H1 (cell line): ENCODE measurements at regions not wholly inside any gene's neighbourhood (a gene's known extent, or its start where the extent isn't known, plus 50 kb on each side); places are given as distances from the start of the nearest gene placed in this dataset.

Source experiments
- CTCF ChIA-PET: fragments of 300-600 bp; sonication (Branson Sonifier 250); formaldehyde crosslinking; loops from one replicate; lab custom pipeline; 2021; ENCODE audit not compliant: partially characterized antibody; lab: Charles Lee
- POLR2A ChIA-PET: fragments of 300-600 bp; sonication (Branson Sonifier 250); formaldehyde crosslinking; loops from one replicate; lab custom pipeline; 2021; ENCODE audit warnings: inconsistent platforms; ENCODE audit not compliant: partially characterized antibody; lab: Charles Lee
- DNase-seq, 2 experiments: peaks; one replicate each; pipeline versions ENCODE4 v3.0.0 to v3.0.0-alpha.2; 2010 to 2022; ENCODE audit warnings: low spot score in 2 of 2, low read depth in 1 of 2, mixed read lengths in 1 of 2
- FAIRE-seq: peaks from 2 replicates; lab custom pipeline; 2011; peaks lifted over from hg19 to GRCh38; lab: Jason Lieb, UNC
- H2AFZ ChIP-seq: 2 replicates; pipeline ENCODE4 v1.8.1; 2012; ENCODE audit warnings: low read length, inconsistent platforms
- H2AK5ac ChIP-seq: 2 replicates; pipeline ENCODE4 v1.6.1; 2013; ENCODE audit warnings: low read depth, low read length
- H2BK120ac ChIP-seq: replicated peaks from 2 replicates; pipeline ENCODE3; 2013; ENCODE audit warnings: low read depth, low read length, inconsistent platforms
- H2BK12ac ChIP-seq: 2 replicates; pipeline ENCODE4 v1.6.1; 2013; ENCODE audit warnings: low read depth, low read length
- H2BK15ac ChIP-seq: 2 replicates; pipeline ENCODE4 v1.6.1; 2013; ENCODE audit warnings: low read length
- H2BK20ac ChIP-seq: 2 replicates; pipeline ENCODE4 v1.6.1; 2013; ENCODE audit warnings: low read length
- H2BK5ac ChIP-seq: 2 replicates; pipeline ENCODE4 v1.6.1; 2013; ENCODE audit warnings: low read depth, low read length
- H3K14ac ChIP-seq: 2 replicates; pipeline ENCODE4 v1.6.1; 2013; ENCODE audit warnings: inconsistent platforms; ENCODE audit not compliant: insufficient read length
- H3K18ac ChIP-seq: 2 replicates; pipeline ENCODE4 v1.6.1; 2013; ENCODE audit warnings: low read length; ENCODE audit errors: extremely low read depth
- H3K23ac ChIP-seq: 2 replicates; pipeline ENCODE4 v1.6.1; 2013; ENCODE audit warnings: inconsistent platforms; ENCODE audit not compliant: insufficient read length
- H3K23me2 ChIP-seq: 2 replicates; pipeline ENCODE4 v1.6.1; 2013; ENCODE audit warnings: low read depth, low read length
- H3K27ac ChIP-seq: 2 replicates; pipeline ENCODE4 v1.6.1; 2011; ENCODE audit warnings: low read depth, low read length, inconsistent platforms
- H3K27me3 ChIP-seq, 4 experiments: replicated peaks in 1 of 4; 1 replicate in 1 of 4; 2 replicates in 3 of 4; pipeline versions ENCODE4 v1.6.1 to v1.8.1; 2011 to 2013; ENCODE audit warnings: low read length in 3 of 4, mild to moderate bottlenecking in 3 of 4, inconsistent platforms in 2 of 4, mixed read lengths in 2 of 4, moderate library complexity in 1 of 4; ENCODE audit not compliant: control insufficient read depth in 3 of 4, insufficient read depth in 3 of 4; ENCODE audit errors: extremely low read depth in 1 of 4
- H3K36me3 ChIP-seq, 4 experiments: 2 replicates each; pipeline versions ENCODE4 v1.6.1 to v1.8.1; 2011 to 2013; ENCODE audit warnings: mild to moderate bottlenecking in 4 of 4, low read length in 3 of 4, moderate library complexity in 2 of 4, control low read depth in 1 of 4, inconsistent platforms in 1 of 4; ENCODE audit not compliant: insufficient read depth in 4 of 4, control insufficient read depth in 2 of 4
- H3K4ac ChIP-seq: replicated peaks from 2 replicates; pipeline ENCODE3; 2013; ENCODE audit warnings: low read length, low read depth, mixed read lengths, inconsistent platforms; ENCODE audit not compliant: insufficient read length
- H3K4me1 ChIP-seq, 4 experiments: replicated peaks in 1 of 4; 1 replicate in 1 of 4; 2 replicates in 3 of 4; pipeline versions ENCODE4 v1.6.1 to v1.8.1; 2011 to 2013; ENCODE audit warnings: low read length in 3 of 4, inconsistent platforms in 2 of 4, mixed read lengths in 1 of 4; ENCODE audit not compliant: insufficient read depth in 4 of 4, control insufficient read depth in 3 of 4
- H3K4me2 ChIP-seq, 2 experiments: 2 replicates each; pipeline versions ENCODE4 v1.6.1 to v1.8.1; 2011 to 2013; ENCODE audit warnings: low read depth in 2 of 2, low read length in 2 of 2, control low read depth in 1 of 2, inconsistent platforms in 1 of 2, mild to moderate bottlenecking in 1 of 2; ENCODE audit not compliant: insufficient read depth in 1 of 2
- H3K4me3 ChIP-seq, 4 experiments: fragments of 200-600, 300-600 bp in 1 of 4; sonication (generic), shearing (Covaris generic), sonication (Bioruptor Twin) in 1 of 4; 2 replicates each; pipeline versions ENCODE4 v1.5.1 to v1.8.1; 2011 to 2016; ENCODE audit warnings: low read length in 4 of 4, low read depth in 3 of 4, control low read depth in 2 of 4, inconsistent platforms in 2 of 4, mild to moderate bottlenecking in 2 of 4, mixed read lengths in 1 of 4, moderate library complexity in 1 of 4; ENCODE audit not compliant: insufficient read depth in 2 of 4; ENCODE audit errors: extremely low read depth in 1 of 4
- H3K56ac ChIP-seq: replicated peaks from 2 replicates; pipeline ENCODE3; 2013; ENCODE audit warnings: low read depth, mild to moderate bottlenecking, mixed read lengths, low read length, inconsistent platforms; ENCODE audit not compliant: insufficient read length
- H3K79me1 ChIP-seq: 2 replicates; pipeline ENCODE4 v1.6.1; 2013; ENCODE audit warnings: low read depth, low read length, control low read depth
- H3K79me2 ChIP-seq, 2 experiments: 2 replicates each; pipeline versions ENCODE4 v1.6.1 to v1.8.1; 2012 to 2013; ENCODE audit warnings: low read length in 2 of 2, mild to moderate bottlenecking in 2 of 2, inconsistent platforms in 1 of 2; ENCODE audit not compliant: insufficient read depth in 2 of 2, control insufficient read depth in 1 of 2
- H3K9ac ChIP-seq, 4 experiments: replicated peaks in 1 of 4; 1 replicate in 1 of 4; 2 replicates in 3 of 4; pipeline versions ENCODE4 v1.6.1 to v1.8.1; 2011 to 2013; ENCODE audit warnings: low read depth in 3 of 4, low read length in 3 of 4, control low read depth in 2 of 4, mild to moderate bottlenecking in 2 of 4, moderate library complexity in 2 of 4, inconsistent platforms in 1 of 4; ENCODE audit errors: extremely low read depth in 1 of 4
- H3K9me3 ChIP-seq, 2 experiments: 2 replicates each; pipeline versions ENCODE4 v1.6.1 to v1.8.1; 2012 to 2013; ENCODE audit warnings: mild to moderate bottlenecking in 2 of 2, moderate library complexity in 2 of 2, control low read depth in 1 of 2, inconsistent platforms in 1 of 2, low read depth in 1 of 2, low read length in 1 of 2, mixed read lengths in 1 of 2; ENCODE audit not compliant: insufficient read depth in 2 of 2
- H4K20me1 ChIP-seq, 2 experiments: replicated peaks in 1 of 2; 2 replicates each; pipeline versions ENCODE3 to v1.8.1; 2011 to 2013; ENCODE audit warnings: inconsistent platforms in 2 of 2, low read length in 2 of 2, mild to moderate bottlenecking in 1 of 2; ENCODE audit not compliant: insufficient read depth in 2 of 2, control insufficient read depth in 1 of 2
- H4K5ac ChIP-seq: 2 replicates; pipeline ENCODE4 v1.6.1; 2013; ENCODE audit warnings: low read length, low read depth, mixed read lengths, inconsistent platforms; ENCODE audit not compliant: insufficient read length
- H4K8ac ChIP-seq: 2 replicates; pipeline ENCODE4 v1.8.0; 2013; ENCODE audit warnings: mild to moderate bottlenecking, moderate library complexity, low read length, inconsistent platforms; ENCODE audit not compliant: insufficient read depth; ENCODE audit errors: extremely low read depth
- H4K91ac ChIP-seq: replicated peaks from 2 replicates; pipeline ENCODE3; 2013; ENCODE audit warnings: low read length, mixed read lengths, inconsistent platforms; ENCODE audit not compliant: insufficient read length
- GTF2F1 ChIP-seq: IDR thresholded peaks from 2 replicates; pipeline ENCODE4 v1.6.1; 2012; ENCODE audit warnings: low read depth, low read length, improper control_type of control experiment, borderline replicate concordance
- HDAC6 ChIP-seq: IDR thresholded peaks from one replicate; pipeline ENCODE4 v1.7.1; 2012; ENCODE audit warnings: low read depth, mild to moderate bottlenecking, inconsistent platforms, low read length, moderate library complexity
- NANOG ChIP-seq: IDR thresholded peaks from 2 replicates; pipeline ENCODE4 v1.6.1; 2011; ENCODE audit warnings: low read length, low read depth, mild to moderate bottlenecking, inconsistent platforms; ENCODE audit not compliant: insufficient read depth, poor library complexity, severe bottlenecking
- PHF8 ChIP-seq: fragments of 200-600 bp; sonication (generic); conservative IDR thresholded peaks from 2 replicates; pipeline ENCODE4 v1.7.1; 2012; ENCODE audit warnings: low read depth, mild to moderate bottlenecking, inconsistent platforms, low read length, moderate library complexity
- POLR2AphosphoS5 ChIP-seq: IDR thresholded peaks from 2 replicates; pipeline ENCODE4 v1.6.1; 2011; ENCODE audit warnings: low read depth, low read length
- POU5F1 ChIP-seq: IDR thresholded peaks from 2 replicates; pipeline ENCODE4 v1.6.1; 2011; ENCODE audit warnings: low read depth, mild to moderate bottlenecking, low read length, moderate library complexity
- RAD21 ChIP-seq, 2 experiments: IDR thresholded peaks in 1 of 2; conservative IDR thresholded peaks in 1 of 2; 2 replicates each; pipeline ENCODE4 v1.6.1; 2011; ENCODE audit warnings: low read depth in 2 of 2, low read length in 2 of 2, improper control_type of control experiment in 1 of 2, inconsistent platforms in 1 of 2, mild to moderate bottlenecking in 1 of 2, moderate library complexity in 1 of 2
- SIRT6 ChIP-seq: IDR thresholded peaks from one replicate; pipeline ENCODE4 v1.7.1; 2012; ENCODE audit warnings: low read length, inconsistent platforms
- SRF ChIP-seq: IDR thresholded peaks from 2 replicates; pipeline ENCODE4 v1.6.1; 2011; ENCODE audit warnings: mild to moderate bottlenecking, low read depth, low read length, moderate library complexity
- TEAD4 ChIP-seq: IDR thresholded peaks from 2 replicates; pipeline ENCODE4 v1.6.1; 2012; ENCODE audit warnings: low read depth, low read length, inconsistent platforms, mixed read lengths
- WGBS, 2 experiments: shearing (Covaris generic) in 1 of 2; methylation state at CpG; one replicate each; pipeline versions ENCODE4 v1.1.6 to v1.1.7; 2013 to 2015; ENCODE audit warnings: low lambda C conversion rate in 2 of 2, mixed read lengths in 2 of 2, inconsistent platforms in 1 of 2, low coverage in 1 of 2, missing lambda C conversion rate in 1 of 2; ENCODE audit not compliant: insufficient replicate concordance in 2 of 2, insufficient coverage in 1 of 2, insufficient read length in 1 of 2; ENCODE audit errors: extremely low coverage in 1 of 2, missing lambda C conversion rate in 1 of 2; 5-methylcytosine and 5-hydroxymethylcytosine counted together
- TF ChIP-seq, protein P1 (sequence below): IDR thresholded peaks from 2 replicates; pipeline ENCODE4 v1.6.1; 2012; ENCODE audit warnings: inconsistent platforms

DNA sequence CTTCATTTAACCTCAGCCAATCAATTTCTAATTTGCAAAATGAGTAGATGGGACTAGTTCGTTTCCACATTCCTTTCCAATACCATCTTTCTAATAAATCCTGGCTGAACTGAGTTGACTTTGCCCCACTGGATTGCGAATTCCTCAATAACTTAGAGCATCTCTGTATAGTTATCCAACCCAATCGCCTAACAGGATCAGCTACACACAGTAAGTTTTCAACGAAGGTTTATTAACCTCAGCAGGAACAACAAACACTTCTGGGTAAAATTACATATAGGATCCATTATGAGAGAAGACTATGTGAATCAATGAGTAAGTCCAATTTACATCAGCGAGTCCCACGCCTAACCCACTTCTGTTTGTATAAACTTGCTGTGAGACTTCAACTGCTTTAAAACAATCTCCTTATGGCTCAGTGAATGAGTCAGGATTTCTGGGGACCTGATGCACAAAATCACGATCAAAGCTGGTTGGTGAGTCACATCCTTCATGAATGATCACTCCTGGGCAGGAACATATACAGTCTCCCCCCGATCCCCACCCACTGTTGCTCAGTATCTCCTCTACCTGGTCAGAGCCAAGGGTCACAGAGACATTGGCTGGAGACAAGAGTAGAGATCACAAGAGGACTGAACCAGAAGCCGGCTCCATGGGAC is 142.8 kb downstream of the EDEM1 start:
- H4K20me1 ChIP-seq, result no peaks in the 10 kb centered on the region
- no peak for FAIRE-seq
- no peak overlapping the region for H2AK5ac ChIP-seq
- H3K4ac ChIP-seq, result no peak overlapping the region
- WGBS, 2 experiments, result 90% methylated on average over 9 of the region's 9 CpGs; no CpG with 5 or more reads in 1 of the 2 experiments
- no peaks in the 10 kb centered on the region for H3K9me3 ChIP-seq
- no peaks in the 10 kb centered on the region for H3K23me2 ChIP-seq
- no peak overlapping the region for H2BK120ac ChIP-seq
- H3K36me3 ChIP-seq, result no peaks in the 10 kb centered on the region
- no peak overlapping the region for H4K91ac ChIP-seq
- no peak overlapping the region for H2BK5ac ChIP-seq
- no peak for TF ChIP-seq POLR2AphosphoS5
- no peak for TF ChIP-seq TEAD4
- no peak for TF ChIP-seq POU5F1
- no peak for TF ChIP-seq RAD21 (IDR thresholded peaks at IDR 0.05 in 1 of 2, conservative IDR thresholded peaks at IDR 0.05 in 1 of 2; ENCODE audit: low read depth in 2 of 2, low read length in 2 of 2)
- no peak for TF ChIP-seq SIRT6
- no peak for TF ChIP-seq NANOG
- no peak for TF ChIP-seq PHF8
- TF ChIP-seq SRF, result no peak
- TF ChIP-seq HDAC6, result no peak
- TF ChIP-seq, protein P1, sequence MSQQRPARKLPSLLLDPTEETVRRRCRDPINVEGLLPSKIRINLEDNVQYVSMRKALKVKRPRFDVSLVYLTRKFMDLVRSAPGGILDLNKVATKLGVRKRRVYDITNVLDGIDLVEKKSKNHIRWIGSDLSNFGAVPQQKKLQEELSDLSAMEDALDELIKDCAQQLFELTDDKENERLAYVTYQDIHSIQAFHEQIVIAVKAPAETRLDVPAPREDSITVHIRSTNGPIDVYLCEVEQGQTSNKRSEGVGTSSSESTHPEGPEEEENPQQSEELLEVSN, result no peak
- no peak for TF ChIP-seq GTF2F1
- H3K4me1 ChIP-seq, result no peaks in the 10 kb centered on the region
- ChIA-PET POLR2A (no interaction called here), CTCF (interaction anchor here (1.2 kb wide), 1 partner anchor 9 kb away, joined by 3 read pairs; no protein-coding TSS in a partner anchor)
- H2BK20ac ChIP-seq, result no peak overlapping the region
- no peak overlapping the region for H2BK15ac ChIP-seq
- no peak overlapping the region for H3K14ac ChIP-seq
- H3K4me3 ChIP-seq, result no peak overlapping the region
- no peak for DNase-seq
- no peak overlapping the region for H4K5ac ChIP-seq
- H3K56ac ChIP-seq, result no peak overlapping the region
- H3K79me2 ChIP-seq, result no peaks in the 10 kb centered on the region
- H3K4me2 ChIP-seq, result no peak overlapping the region
- no peaks in the 10 kb centered on the region for H3K79me1 ChIP-seq
- no peaks in the 10 kb centered on the region for H3K27me3 ChIP-seq
- H3K9ac ChIP-seq, result no peak overlapping the region
- no peak overlapping the region for H3K27ac ChIP-seq
- H2BK12ac ChIP-seq, result no peak overlapping the region
- H3K18ac ChIP-seq, result no peak overlapping the region
- no peak overlapping the region for H4K8ac ChIP-seq
- H2AFZ ChIP-seq, result no peak overlapping the region
- no peak overlapping the region for H3K23ac ChIP-seq
